ENCODE measurements at regions not wholly inside any gene's neighbourhood (a gene's known extent, or its start where the extent isn't known, plus 50 kb on each side); places are given as distances from the start of the nearest gene placed in this dataset.

DNA sequence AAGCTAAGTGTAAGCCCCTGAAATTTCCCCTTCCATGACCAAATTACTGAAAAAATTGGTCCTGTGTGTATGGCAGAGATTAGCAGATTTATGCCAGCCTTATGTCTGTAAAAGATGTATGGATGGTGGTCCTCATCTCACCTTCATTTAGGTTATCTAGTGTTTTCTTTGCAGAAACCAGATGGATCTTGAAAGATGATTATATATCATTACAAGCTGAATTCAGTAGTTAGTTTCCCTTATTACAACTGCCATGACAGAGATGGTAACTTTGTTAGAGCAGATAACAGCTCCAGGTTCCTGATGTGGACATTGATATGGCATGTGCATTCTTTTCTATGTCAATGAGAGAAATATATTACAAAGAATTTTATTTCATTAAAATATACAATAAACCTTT lies 1403.2 kb upstream of the CDH6 start:
- H3K4me1 ChIP-seq (ENCODE audit: insufficient read depth, low read length) = no peaks in the 10 kb centered on the region
- DNase-seq (no peak), ATAC-seq (ENCODE audit: insufficient read depth, low read depth) (no peak)
- no peak overlapping the region for H3K4me3 ChIP-seq (ENCODE audit: low read depth in 1 of 2, low read length in 2 of 2)
- no peak overlapping the region for H3K9ac ChIP-seq (ENCODE audit: low read depth, low read length)
- H3K9me3 ChIP-seq (ENCODE audit: insufficient read depth, low read length, severe bottlenecking) = no peaks in the 10 kb centered on the region
- no peak overlapping the region for H2AFZ ChIP-seq (ENCODE audit: low read depth, low read length)
- no peaks in the 10 kb centered on the region for H3K79me2 ChIP-seq (ENCODE audit: insufficient read depth, low read length)
- no peak overlapping the region for H3K4me2 ChIP-seq (ENCODE audit: insufficient read depth, low read length)
- H3K36me3 ChIP-seq (ENCODE audit: insufficient read depth, low read length) = no peaks in the 10 kb centered on the region
- no peaks in the 10 kb centered on the region for H3K27me3 ChIP-seq (ENCODE audit: insufficient read depth, low read length, poor library complexity)
- TF ChIP-seq, protein P1, sequence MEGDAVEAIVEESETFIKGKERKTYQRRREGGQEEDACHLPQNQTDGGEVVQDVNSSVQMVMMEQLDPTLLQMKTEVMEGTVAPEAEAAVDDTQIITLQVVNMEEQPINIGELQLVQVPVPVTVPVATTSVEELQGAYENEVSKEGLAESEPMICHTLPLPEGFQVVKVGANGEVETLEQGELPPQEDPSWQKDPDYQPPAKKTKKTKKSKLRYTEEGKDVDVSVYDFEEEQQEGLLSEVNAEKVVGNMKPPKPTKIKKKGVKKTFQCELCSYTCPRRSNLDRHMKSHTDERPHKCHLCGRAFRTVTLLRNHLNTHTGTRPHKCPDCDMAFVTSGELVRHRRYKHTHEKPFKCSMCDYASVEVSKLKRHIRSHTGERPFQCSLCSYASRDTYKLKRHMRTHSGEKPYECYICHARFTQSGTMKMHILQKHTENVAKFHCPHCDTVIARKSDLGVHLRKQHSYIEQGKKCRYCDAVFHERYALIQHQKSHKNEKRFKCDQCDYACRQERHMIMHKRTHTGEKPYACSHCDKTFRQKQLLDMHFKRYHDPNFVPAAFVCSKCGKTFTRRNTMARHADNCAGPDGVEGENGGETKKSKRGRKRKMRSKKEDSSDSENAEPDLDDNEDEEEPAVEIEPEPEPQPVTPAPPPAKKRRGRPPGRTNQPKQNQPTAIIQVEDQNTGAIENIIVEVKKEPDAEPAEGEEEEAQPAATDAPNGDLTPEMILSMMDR (IDR thresholded peaks at IDR 0.05; ENCODE audit: borderline replicate concordance, extremely low read depth, low read length, poor library complexity, severe bottlenecking) = no peak
- TF ChIP-seq EZH2 (IDR thresholded peaks at IDR 0.05; ENCODE audit: borderline replicate concordance, low read depth, low read length, severe bottlenecking) = no peak
- H3K27ac ChIP-seq (ENCODE audit: low read length) = no peak overlapping the region
- no peaks in the 10 kb centered on the region for H4K20me1 ChIP-seq (ENCODE audit: insufficient read depth, low read length)

DNA sequence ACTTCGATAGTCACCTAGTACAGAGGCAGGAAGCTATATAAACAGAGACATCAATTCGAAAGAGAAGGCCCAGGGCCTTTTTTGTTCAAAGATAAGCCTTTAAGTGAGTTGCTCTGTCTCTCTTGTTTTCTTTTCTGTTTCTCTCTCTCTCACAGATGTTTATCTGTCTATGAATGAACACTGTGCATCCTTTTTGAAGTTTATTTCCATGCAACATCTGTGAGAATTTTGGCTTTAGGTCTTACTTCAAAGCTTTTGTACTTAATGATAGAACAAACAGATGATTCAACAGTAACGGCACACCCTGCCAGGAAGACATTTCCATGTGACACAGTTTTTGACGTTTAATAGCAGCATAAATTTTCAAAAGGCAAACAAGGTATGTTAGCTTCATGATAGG lies 1413.1 kb upstream of the CDH6 start:
- H2AFZ ChIP-seq (ENCODE audit: low read depth, low read length) = no peak overlapping the region
- H3K9me3 ChIP-seq (ENCODE audit: insufficient read depth, low read length, severe bottlenecking) = no peaks in the 10 kb centered on the region
- H3K27me3 ChIP-seq (ENCODE audit: insufficient read depth, low read length, poor library complexity) = no peaks in the 10 kb centered on the region
- TF ChIP-seq EZH2 (IDR thresholded peaks at IDR 0.05; ENCODE audit: borderline replicate concordance, low read depth, low read length, severe bottlenecking) = no peak
- TF ChIP-seq, protein P1 (IDR thresholded peaks at IDR 0.05; ENCODE audit: borderline replicate concordance, extremely low read depth, low read length, poor library complexity, severe bottlenecking) = no peak
- no peak for DNase-seq
- no peak overlapping the region for H3K27ac ChIP-seq (ENCODE audit: low read length)
- no peaks in the 10 kb centered on the region for H3K79me2 ChIP-seq (ENCODE audit: insufficient read depth, low read length)
- H3K36me3 ChIP-seq (ENCODE audit: insufficient read depth, low read length) = no peaks in the 10 kb centered on the region
- H3K4me2 ChIP-seq (ENCODE audit: insufficient read depth, low read length) = no peak overlapping the region
- no peak overlapping the region for H3K9ac ChIP-seq (ENCODE audit: low read depth, low read length)
- H3K4me3 ChIP-seq (ENCODE audit: low read depth in 1 of 2, low read length in 2 of 2) = no peak overlapping the region
- no peak for ATAC-seq (ENCODE audit: insufficient read depth, low read depth)
- H4K20me1 ChIP-seq (ENCODE audit: insufficient read depth, low read length) = no peaks in the 10 kb centered on the region
- no peaks in the 10 kb centered on the region for H3K4me1 ChIP-seq (ENCODE audit: insufficient read depth, low read length)

DNA sequence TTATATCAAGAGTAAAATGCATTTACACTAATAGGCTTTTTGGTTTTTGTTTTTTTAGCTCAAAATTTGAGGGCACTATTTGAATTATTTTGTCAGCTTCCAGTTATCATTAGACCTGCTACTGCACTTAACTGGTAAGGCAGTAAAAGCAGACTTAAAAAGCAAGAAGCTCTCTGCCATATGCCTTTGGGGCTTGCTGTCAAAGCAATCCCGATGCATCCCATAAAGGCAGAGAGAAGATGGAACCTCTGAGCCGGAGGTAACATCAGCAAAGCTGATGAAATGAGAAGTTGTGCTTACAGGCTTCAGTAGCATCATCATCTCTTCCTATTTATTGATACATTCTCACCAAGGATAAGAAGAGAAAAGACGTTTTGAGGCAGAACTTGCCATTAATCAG lies 1414.3 kb upstream of the CDH6 start:
- Histone ChIP-seq H3K9ac (ENCODE audit: low read depth, low read length) (no peak overlapping the region), H3K4me1 (ENCODE audit: insufficient read depth, low read length) (no peaks in the 10 kb centered on the region), H4K20me1 (ENCODE audit: insufficient read depth, low read length) (no peaks in the 10 kb centered on the region), H3K4me2 (ENCODE audit: insufficient read depth, low read length) (no peak overlapping the region), H3K36me3 (ENCODE audit: insufficient read depth, low read length) (no peaks in the 10 kb centered on the region), H2AFZ (ENCODE audit: low read depth, low read length) (no peak overlapping the region), H3K27ac (ENCODE audit: low read length) (no peak overlapping the region), H3K9me3 (ENCODE audit: insufficient read depth, low read length, severe bottlenecking) (no peaks in the 10 kb centered on the region), H3K27me3 (ENCODE audit: insufficient read depth, low read length, poor library complexity) (no peaks in the 10 kb centered on the region), H3K4me3 (ENCODE audit: low read depth in 1 of 2, low read length in 2 of 2) (no peak overlapping the region), H3K79me2 (ENCODE audit: insufficient read depth, low read length) (no peaks in the 10 kb centered on the region)
- no peak for DNase-seq
- TF ChIP-seq, protein P1 (IDR thresholded peaks at IDR 0.05; ENCODE audit: borderline replicate concordance, extremely low read depth, low read length, poor library complexity, severe bottlenecking) = no peak
- no peak for TF ChIP-seq EZH2 (IDR thresholded peaks at IDR 0.05; ENCODE audit: borderline replicate concordance, low read depth, low read length, severe bottlenecking)
- no peak for ATAC-seq (ENCODE audit: insufficient read depth, low read depth)

DNA sequence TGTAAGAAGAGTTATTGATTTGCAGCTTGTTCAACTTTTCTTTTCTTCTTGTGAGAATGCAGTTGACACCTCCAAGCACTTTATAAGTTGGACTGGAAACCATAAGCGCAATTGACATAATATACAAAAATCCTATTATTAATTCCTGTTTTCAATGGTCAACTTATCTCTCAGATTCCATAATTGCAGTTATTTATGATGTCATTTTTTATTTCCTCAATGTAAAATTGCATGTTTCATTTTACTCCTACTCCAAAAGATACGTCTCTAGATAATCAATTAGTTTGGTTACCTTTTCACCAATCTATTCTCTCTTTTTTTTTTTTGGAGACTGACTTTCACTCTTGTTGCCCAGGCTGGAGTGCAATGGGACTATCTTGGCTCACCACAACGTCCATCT lies 1416.1 kb upstream of the CDH6 start:
- Histone ChIP-seq H3K36me3 (ENCODE audit: insufficient read depth, low read length) (no peaks in the 10 kb centered on the region), H3K9me3 (ENCODE audit: insufficient read depth, low read length, severe bottlenecking) (no peaks in the 10 kb centered on the region), H4K20me1 (ENCODE audit: insufficient read depth, low read length) (no peaks in the 10 kb centered on the region), H3K4me3 (ENCODE audit: low read depth in 1 of 2, low read length in 2 of 2) (no peak overlapping the region), H3K79me2 (ENCODE audit: insufficient read depth, low read length) (no peaks in the 10 kb centered on the region), H3K4me2 (ENCODE audit: insufficient read depth, low read length) (no peak overlapping the region), H3K9ac (ENCODE audit: low read depth, low read length) (no peak overlapping the region), H3K27ac (ENCODE audit: low read length) (no peak overlapping the region), H2AFZ (ENCODE audit: low read depth, low read length) (no peak overlapping the region), H3K4me1 (ENCODE audit: insufficient read depth, low read length) (no peaks in the 10 kb centered on the region), H3K27me3 (ENCODE audit: insufficient read depth, low read length, poor library complexity) (no peaks in the 10 kb centered on the region)
- no peak for DNase-seq
- no peak for ATAC-seq (ENCODE audit: insufficient read depth, low read depth)
- no peak for TF ChIP-seq EZH2 (IDR thresholded peaks at IDR 0.05; ENCODE audit: borderline replicate concordance, low read depth, low read length, severe bottlenecking)
- TF ChIP-seq, protein P1 (IDR thresholded peaks at IDR 0.05; ENCODE audit: borderline replicate concordance, extremely low read depth, low read length, poor library complexity, severe bottlenecking) = no peak

Data from DND-41 (cell line).